ENCODE measurements at regions not wholly inside any gene's neighbourhood (a gene's known extent, or its start where the extent isn't known, plus 50 kb on each side); places are given as distances from the start of the nearest gene placed in this dataset.
"Not testable (repeated sequence)": the region's sequence is repeated elsewhere in the genome, so short reads cannot be mapped to it uniquely, and the experiment has no call there.

DNA sequence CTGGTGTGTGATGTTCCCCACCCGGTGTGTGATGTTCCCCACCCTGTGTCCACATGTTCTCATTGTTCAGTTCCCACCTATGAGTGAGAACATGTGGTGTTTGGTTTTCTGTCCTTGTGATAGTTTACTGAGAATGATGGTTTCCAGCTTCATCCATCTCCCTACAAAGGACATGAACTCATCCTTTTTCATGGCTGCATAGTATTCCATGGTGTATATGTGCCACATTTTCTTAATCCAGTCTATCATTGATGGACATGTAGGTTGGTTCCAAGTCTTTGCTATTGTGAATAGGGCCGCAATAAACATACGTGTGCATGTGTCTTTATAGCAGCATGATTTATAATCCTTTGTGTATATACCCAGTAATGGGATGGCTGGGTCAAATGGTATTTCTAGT lies 201.5 kb upstream of the IRAK1BP1 start:
- TF ChIP-seq POLR2AphosphoS5 (IDR thresholded peaks at IDR 0.05; ENCODE audit: low read depth, low read length); SPI1 (IDR thresholded peaks at IDR 0.05; ENCODE audit: low read depth, low read length); TAF1 (IDR thresholded peaks at IDR 0.05; ENCODE audit: low read depth, low read length); POLR2A (IDR thresholded peaks at IDR 0.05; ENCODE audit: low read depth, low read length); POU2F2 (IDR thresholded peaks at IDR 0.05; ENCODE audit: low read depth, low read length); PAX5 (IDR thresholded peaks at IDR 0.05; ENCODE audit: insufficient read depth, low read length, severe bottlenecking): not testable (repeated sequence)
